ENCODE measurements at regions not wholly inside any gene's neighbourhood (a gene's known extent, or its start where the extent isn't known, plus 50 kb on each side); places are given as distances from the start of the nearest gene placed in this dataset.
"Not testable (repeated sequence)": the region's sequence is repeated elsewhere in the genome, so short reads cannot be mapped to it uniquely, and the experiment has no call there.

- DNase-seq (ENCODE audit: low read depth): no peak
Observed at GRCh38 chr20:1845163-1845523, 50.1 kb upstream of the SIRPA start.

DNA sequence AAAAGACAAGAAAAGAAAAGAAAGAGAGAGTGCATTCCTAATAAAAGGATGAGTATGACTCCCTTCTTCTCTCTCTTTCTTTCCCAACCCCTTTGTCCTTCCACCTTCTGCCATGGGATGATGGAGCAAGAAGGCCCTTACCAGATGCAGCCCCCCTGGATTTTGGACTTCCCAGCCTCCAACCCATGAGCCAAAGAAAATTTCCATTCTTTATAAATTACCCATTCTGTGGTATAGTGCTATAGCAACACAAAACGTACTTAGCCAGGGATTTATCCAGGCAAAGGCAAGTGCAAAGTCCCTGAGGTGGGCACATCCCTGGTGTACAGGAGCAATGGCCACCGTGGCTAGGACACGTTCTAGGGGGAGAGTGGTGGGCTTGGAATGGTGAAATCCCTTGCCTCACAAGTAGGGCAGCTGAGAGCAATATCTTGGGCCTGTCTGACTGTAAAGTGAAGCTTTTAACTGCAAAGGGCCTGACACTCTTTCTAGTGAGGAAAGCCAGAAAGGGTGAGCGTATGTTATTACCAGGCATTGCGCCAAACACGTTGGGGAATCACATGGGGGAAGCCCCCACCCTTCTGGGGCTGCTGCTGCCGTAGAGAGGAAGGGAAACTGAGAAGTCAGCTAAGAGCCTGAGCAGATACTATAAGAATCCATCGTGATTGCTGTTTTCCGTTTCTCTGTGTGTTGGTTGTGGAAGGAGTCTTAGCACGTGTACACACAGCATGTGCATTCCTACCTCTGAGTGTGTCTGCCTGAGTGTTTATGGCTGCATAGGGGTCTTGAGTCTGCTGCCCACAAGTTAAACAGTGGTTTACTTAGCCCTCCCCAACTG, 50.7 kb upstream of the SIRPA start:
- no peak for DNase-seq (ENCODE audit: low read depth)

GRCh38 chr20:1842281-1842680, 52.9 kb upstream of the SIRPA start:
- DNase-seq (ENCODE audit: low read depth): no peak

- DNase-seq (ENCODE audit: low read depth): no peak
Observed at GRCh38 chr20:1841554-1842140, 53.6 kb upstream of the SIRPA start.

DNA sequence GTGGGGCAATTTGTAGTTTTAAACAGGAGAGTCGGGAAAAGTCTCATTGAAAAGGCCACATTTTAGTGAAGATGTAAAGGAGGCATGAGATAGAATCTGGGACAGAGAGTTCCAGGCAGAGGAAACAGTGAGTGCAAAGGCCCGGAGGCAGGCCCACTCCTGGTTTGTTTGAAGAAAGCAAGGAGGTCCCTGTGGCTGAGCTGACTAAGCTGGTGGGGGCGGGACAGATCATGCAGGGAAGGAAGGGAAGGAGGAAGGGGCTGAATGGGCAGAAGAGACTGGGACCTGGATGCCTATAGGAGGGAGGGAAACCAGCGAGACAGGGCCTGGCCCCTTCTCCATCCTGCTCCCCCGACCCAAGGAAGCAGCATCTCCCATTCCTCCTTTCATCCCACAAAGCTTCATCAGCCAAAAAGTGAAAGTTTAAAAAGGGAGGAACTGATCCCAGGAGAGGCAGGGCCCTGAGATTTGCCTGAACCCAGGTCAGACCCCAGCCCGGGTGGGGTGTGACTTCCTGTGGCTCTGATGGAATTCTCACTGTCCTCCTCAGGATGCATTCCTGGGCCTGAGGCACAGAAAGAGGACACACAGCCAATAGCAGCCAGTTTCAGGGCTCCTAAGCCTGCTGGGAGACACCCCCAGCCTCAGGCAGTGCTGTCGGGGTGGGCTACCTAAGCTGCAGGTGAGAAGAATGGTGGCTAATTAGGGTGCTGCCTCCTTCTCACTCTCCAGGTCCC, 54.2 kb upstream of the SIRPA start:
- DNase-seq (ENCODE audit: low read depth): no peak

DNA sequence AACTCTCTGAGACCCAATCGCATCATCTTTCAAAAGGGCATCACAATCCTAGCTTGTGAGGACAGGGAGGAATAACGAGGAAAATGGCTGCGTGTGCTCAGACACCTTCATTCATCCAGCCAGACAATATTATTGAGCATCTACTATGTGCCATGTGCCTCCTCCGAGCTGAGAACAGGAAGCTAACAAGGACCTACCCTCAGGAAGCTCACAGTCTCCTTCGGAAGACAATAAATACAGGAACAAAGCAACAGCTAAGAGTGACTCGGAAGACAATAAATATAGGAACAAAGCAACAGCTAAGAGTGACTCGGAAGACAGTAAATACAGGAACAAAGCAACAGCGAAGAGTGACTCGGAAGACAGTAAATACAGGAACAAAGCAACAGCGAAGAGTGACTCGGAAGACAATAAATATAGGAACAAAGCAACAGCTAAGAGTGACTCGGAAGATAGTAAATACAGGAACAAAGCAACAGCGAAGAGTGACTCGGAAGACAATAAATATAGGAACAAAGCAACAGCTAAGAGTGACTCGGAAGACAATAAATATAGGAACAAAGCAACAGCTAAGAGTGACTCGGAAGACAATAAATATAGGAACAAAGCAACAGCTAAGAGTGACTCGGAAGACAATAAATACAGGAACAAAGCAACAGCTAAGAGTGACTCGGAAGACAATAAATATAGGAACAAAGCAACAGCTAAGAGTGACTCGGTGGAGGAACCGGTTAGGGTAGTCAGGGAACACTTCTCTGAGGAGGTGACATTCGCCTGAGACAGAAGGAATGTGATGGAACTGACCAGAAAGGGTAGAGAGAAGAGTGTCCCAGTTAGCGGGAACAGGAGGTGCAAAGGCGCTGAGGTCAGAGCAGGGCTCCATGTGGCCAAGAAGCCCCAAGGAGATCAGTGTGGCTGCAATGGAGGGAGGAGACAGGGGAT, 55.6 kb upstream of the SIRPA start:
- not testable (repeated sequence) for DNase-seq (ENCODE audit: low read depth)

DNA sequence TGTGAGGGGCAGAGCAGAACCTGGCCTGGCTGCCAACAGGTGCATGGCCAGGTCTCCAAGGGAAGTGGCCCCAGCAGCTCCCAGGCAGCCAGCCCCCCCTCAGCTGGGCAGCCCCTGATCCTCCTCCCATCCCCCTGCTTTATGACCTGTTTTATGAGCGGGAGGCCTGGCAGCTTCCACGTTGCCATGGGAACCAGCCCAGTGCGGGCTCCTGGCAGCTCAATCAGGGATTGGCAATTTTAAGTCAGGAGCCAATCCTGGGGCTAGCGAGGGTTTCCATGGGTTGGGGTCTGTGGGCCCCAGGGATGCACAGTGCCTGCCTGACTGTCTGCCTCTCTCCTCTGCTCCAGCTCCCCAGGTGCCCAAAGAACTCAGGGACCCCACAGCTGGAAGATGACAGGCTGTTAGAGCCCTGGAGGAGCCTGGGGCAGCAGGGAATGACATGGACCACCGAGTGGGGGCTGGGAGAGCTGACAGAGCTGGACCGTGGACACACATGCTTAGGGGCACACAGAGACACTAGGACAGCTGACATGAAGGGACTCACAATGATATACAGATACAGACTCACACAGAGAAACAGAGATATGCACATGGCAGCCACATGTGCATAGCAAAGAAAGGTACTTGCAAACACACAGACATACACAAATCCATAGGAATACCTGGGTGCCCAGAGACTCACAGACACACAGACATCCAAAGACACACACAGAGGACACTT, 56.5 kb upstream of the SIRPA start:
- DNase-seq (ENCODE audit: low read depth): no peak

GRCh38 chr20:1835186-1836035, 59.8 kb upstream of the SIRPA start:
- DNase-seq (ENCODE audit: low read depth): no peak

DNA sequence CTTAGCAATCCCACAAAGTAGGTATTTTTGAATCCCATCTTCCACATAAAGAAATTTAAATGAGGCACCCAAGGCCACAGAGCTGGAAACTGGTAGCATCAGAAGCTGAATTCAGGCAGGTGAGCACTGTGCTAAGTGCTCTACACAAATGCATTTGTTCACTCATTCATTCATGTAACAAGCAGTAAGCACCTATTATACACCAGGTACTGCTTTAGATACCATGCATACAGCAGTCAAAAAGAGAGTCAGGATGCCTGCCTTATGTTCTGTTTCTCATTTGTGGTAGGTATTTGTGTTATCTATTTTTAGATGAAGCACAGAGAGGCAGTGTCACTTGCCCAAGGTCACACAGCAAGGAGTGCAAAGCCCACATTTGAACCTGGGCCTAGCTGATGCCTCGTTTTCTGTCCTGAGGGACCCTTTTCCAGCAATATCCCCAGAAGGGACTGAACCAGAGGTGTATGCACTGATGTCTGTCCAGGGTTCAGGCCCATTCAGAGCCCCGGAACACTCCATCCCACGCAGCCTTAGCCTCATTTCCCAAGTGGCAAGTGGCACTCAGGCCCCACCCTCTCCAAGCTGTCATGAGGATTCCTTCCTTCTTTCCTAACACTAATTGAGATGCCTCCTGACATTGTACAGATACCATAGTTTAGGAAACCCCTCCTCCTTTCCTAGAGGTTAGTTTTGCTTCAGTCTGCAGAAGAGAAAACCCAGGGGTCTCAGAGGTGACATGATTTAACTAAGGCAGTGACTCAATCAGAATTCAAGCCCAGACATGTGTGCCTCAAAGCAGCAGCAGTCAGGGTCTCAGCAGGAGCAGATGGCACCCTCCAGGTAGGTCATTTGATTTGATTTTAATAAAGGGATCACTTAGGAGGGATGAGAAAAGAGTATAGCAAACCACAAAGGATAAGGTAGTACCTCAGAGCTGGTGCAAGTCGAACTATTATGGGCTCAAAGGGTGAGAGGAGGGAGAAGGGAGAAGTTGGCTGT, 61.2 kb upstream of the SIRPA start:
- no peak for DNase-seq (ENCODE audit: low read depth)

GRCh38 chr20:1833216-1833615, 62.0 kb upstream of the SIRPA start:
- no peak for DNase-seq (ENCODE audit: low read depth)

DNA sequence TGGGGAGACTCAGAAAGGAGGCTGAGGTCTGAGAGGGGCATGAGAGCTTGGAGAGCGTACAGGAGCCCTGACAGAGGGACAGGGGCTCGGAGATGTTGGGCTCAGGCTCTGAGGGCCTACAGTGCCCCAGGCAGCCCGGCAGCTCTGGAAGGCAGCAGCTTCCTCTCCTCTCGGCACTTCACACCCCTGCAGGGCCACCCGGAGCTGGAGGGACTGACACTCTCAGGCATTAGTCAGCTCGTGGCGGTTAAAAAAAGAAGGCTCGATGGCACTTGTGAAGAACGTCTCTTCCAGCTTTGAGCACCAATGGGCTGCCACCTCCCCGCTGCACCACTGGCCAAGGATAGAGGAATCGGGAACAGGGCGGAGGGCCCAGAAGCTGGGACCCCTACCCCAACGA, 62.6 kb upstream of the SIRPA start:
- DNase-seq (ENCODE audit: low read depth): no peak

DNA sequence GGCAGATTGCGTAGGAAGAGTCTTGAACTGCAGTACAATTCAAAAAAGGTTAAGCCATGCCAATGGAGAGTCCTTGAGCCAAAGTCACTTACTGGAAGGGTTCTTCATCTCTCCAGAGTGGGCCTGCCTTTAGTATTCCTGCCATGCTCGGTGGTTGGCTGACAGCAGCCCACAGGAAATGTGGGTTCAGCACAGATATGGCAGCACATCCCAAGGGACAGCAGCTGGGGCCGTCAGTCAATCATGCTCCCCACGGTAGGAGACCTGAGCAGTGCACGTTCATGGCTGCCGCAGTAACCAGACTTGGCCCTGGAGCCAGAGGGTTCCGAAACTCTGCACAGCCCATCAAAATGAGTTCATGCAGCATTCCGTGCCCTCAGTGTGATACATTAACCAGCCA, 63.6 kb upstream of the SIRPA start:
- no peak for DNase-seq (ENCODE audit: low read depth)

- no peak for DNase-seq (ENCODE audit: low read depth)
Observed at GRCh38 chr20:1831096-1831495, 64.1 kb upstream of the SIRPA start.

- DNase-seq (ENCODE audit: low read depth): no peak
Observed at GRCh38 chr20:1830240-1830639, 65.0 kb upstream of the SIRPA start.

DNA sequence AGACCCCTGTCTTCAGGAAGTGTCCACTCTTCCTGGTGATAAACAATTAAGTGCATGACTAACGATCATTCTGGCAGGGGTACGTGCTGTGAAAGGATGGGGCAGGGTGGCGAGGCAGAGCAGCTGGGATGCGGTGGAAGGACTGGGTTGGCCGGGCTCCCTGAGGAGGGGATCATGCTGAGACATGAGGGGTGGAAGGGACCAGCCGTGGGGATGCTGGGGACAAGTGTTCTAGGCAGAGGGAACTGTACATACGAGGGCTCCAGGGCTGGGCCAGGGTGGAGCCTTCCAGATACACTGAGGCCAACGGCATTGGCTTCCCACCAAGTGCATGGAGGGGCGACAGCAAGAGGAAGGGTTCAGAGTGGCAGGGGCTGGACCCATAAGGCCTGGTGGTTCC, 65.7 kb upstream of the SIRPA start:
- no peak for DNase-seq (ENCODE audit: low read depth)

- no peak for DNase-seq (ENCODE audit: low read depth)
Observed at GRCh38 chr20:1828786-1829131, 66.4 kb upstream of the SIRPA start.

GRCh38 chr20:1827974-1828785, 67.0 kb upstream of the SIRPA start:
- no peak for DNase-seq (ENCODE audit: low read depth)

DNA sequence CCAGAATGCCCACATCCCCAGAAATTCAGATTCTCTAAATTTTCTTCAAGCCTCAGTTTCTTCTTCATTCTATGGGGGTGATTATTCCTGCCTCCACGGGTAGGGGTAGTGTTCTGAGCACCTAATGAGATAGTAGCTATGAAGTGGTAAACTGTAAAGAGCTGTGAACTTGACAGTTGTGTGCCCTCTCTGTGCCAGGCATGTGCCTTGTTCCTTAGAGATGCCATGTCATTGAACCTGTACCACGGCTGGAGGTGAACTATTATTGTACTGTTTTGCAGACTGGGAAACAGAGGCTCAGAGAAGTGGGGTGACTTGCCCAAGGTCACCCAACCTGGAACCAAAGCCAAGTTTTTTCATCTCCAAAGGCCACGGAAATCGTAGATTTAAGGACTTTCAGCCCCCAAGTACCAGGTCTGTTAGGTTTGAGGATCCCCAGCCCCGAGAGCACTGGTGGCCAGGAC, 67.7 kb upstream of the SIRPA start:
- DNase-seq (ENCODE audit: low read depth): no peak
